GM12873 (cell line): ENCODE measurements at regions not wholly inside any gene's neighbourhood (a gene's known extent, or its start where the extent isn't known, plus 50 kb on each side); places are given as distances from the start of the nearest gene placed in this dataset.

Experiments used
- TF ChIP-seq, protein P1 (sequence below): IDR thresholded peaks from 2 replicates; pipeline ENCODE4 v1.5.1; 2012; ENCODE audit warnings: low read depth, mild to moderate bottlenecking, moderate library complexity, low read length, control low read depth; ENCODE audit not compliant: insufficient read depth; ENCODE audit errors: missing control alignments

DNA sequence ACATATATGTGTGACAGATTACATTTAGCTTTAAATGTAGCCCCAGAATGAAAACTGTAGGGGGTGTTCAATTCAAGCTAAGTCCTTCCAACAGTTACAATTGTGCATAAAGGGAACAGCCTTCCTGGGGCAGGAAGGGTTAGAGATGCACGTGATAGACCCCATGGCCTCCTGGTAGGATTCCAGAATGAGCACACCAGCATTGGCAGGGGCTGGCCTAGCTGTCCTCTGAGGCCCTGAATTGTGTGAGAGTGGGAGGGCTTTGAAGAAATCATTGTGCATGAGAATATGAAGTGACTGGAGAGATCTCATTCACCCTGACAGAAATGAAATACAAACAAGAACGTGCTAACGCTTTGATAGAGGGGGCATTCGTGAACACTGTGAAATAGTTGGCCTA is 663.8 kb upstream of the KLF4 start:
- TF ChIP-seq, protein P1, sequence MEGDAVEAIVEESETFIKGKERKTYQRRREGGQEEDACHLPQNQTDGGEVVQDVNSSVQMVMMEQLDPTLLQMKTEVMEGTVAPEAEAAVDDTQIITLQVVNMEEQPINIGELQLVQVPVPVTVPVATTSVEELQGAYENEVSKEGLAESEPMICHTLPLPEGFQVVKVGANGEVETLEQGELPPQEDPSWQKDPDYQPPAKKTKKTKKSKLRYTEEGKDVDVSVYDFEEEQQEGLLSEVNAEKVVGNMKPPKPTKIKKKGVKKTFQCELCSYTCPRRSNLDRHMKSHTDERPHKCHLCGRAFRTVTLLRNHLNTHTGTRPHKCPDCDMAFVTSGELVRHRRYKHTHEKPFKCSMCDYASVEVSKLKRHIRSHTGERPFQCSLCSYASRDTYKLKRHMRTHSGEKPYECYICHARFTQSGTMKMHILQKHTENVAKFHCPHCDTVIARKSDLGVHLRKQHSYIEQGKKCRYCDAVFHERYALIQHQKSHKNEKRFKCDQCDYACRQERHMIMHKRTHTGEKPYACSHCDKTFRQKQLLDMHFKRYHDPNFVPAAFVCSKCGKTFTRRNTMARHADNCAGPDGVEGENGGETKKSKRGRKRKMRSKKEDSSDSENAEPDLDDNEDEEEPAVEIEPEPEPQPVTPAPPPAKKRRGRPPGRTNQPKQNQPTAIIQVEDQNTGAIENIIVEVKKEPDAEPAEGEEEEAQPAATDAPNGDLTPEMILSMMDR: no peak

- TF ChIP-seq, protein P1: no peak
These were observed 661.4 kb upstream of the KLF4 start for GRCh38 chr9:108150736-108151586.

DNA sequence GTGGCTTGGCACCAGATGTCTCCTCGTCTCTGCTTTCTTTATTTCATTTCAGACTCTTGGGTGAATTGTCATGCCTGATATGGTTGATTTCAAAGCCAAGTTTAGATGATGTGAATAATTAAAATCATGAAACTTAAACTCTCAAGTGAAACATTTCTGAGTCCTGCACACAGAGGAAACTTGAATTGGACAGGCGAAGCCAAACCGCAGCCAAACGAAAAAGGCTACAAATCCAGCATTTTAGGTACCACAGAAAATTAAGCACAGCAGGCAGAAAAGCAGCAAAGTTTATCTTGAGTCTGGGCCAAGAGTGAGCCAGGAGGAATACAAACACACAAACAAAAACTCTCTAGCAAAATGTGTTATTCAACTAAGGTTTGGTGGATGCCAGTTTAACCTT is 659.8 kb upstream of the KLF4 start:
- TF ChIP-seq, protein P1: no peak

DNA sequence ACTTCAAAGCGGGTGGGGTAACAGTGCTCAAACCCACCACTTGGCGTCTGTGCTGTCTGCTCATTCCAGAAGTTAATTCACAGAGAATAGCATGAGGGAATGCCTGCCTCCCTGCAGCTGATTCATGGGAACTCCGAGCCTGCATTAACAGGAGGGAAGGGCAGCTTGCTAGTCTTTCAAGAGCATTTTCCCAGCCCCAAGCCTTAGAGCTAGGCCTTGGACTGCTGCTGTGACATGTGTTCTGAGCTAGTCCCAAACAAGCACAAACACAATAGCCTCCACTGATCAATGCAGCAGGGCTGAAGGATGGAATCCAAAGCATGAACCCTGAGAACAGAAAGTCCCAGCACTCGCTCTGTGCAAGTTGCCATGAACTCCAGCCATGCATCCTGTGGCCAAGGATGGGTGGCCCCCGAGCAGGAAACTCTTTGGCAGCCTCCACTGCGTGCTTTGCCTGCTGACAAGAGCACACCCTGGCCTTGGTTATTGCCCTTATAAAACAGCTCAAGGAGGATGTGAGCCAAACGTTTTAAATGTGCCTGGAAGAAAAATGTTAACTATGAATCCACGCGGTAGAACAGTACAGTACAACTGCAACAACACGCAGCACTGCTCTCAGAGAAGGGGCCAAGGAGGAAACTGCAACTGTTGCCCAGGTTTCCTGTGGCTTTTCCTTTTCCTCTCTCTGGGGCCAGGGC is 653.1 kb upstream of the KLF4 start:
- TF ChIP-seq, protein P1: no peak

DNA sequence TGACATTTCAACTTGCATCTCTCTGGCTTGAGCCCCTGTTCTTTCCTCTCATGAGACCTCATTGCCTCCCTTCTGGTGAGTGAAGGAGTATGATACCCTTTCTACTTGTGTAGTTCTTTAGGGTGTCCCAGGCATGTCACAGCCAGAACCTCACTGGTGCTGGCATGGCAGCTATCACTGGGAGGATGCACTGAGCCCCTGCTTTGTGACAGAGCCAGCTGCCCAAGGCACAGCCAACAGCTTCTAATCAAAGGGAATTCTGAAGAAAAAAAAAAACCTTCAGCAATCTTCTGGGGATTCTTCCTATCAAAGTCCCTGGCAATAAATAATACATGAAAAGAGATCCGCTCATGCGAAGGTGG is 652.6 kb upstream of the KLF4 start:
- TF ChIP-seq, protein P1: no peak

GRCh38 chr9:108139900-108140299 is 650.3 kb upstream of the KLF4 start:
- TF ChIP-seq, protein P1: no peak

DNA sequence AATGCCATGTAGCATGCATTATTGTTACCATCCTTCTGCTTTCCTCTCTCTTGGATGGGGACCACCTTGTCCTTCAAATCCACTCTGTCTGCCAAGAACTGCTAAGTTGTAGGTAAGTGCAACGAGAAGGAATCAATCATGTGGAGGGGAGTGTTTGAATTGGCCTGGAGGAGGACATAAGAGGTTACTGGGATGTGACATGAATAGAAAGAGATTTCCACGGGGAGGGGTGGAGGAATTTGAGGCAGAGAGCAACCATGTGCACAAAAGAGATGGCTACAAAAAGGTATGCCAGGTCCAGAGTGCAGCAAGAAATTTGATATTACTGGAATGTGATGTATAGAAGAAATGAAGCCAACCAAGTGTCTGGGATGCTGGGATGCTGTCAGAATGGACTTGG is 648.9 kb upstream of the KLF4 start:
- TF ChIP-seq, protein P1: no peak
